ENCODE measurements at regions not wholly inside any gene's neighbourhood (a gene's known extent, or its start where the extent isn't known, plus 50 kb on each side); places are given as distances from the start of the nearest gene placed in this dataset.
"Not testable (repeated sequence)": the region's sequence is repeated elsewhere in the genome, so short reads cannot be mapped to it uniquely, and the experiment has no call there.

DNA sequence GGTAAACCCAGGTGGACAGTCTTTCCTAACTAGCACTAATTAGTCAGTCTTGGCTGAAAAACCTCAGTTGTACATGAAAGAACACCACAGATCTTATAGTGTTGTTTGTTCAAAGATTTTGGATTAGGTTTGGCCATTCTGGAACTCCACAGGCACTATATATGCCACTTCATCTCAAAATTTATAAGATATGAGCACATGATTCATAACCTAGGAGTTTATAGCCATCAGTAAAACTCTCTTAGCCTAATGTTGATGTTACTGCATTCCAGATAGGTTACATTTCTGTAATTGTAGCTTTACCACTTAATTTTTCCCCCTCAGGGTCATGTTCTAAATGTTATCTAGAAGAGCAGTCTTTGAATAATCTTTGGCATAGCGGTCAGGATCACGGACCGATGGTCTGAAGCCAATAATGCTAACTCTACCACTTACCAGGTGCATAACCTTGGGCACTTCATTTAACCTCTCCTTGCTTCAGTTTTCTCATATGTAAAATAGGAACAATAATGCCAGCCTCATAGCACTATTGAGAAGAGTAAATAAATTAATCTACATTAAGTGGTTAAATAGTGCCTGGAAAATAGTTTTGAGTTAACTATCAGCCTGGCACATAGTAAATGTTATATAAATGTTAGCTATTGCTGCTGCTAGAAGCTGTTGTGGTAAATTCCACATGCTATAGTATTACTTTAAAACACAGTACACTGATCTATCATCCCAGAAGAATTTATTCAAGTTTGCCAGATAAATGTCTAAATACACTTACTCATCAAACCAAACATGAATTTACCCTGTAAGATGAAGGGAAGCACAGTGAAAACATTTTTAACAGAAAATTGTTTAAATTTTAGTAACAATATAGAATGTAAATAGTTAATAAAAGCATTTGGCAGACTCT lies 743.9 kb downstream of the NR2F1-AS1 start:
- no peak for DNase-seq

DNA sequence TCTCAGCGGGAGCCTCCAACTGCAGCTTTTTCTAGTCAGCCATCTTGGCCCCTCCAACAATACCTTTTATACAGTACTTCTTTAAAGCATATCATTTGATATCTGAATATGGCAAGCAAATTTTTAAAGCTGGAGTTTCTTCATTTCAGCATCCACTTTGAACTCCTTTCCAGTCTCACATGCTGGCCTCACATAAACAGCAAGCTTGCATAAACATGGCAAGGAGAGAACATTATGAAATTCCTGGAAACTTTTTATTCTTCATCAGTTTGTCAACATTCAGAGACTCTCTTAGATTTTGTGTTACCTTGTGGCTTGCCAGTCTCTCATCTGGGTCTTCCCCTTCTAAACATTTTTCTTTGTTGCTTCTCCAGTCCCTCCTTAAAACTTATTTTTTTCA lies 745.3 kb downstream of the NR2F1-AS1 start:
- DNase-seq: no peak
- Histone ChIP-seq H3K9ac (ENCODE audit: low read length) (no peak overlapping the region), H2BK5ac (ENCODE audit: low read depth, low read length, poor library complexity) (no peak overlapping the region), H3K79me2 (ENCODE audit: control insufficient read depth, insufficient read depth, low read length, poor library complexity) (no peaks in the 10 kb centered on the region), H3K36me3 (ENCODE audit: control insufficient read depth in 1 of 2, insufficient read depth in 2 of 2, low read length in 2 of 2) (no peaks in the 10 kb centered on the region), H3K4me2 (ENCODE audit: low read length) (no peak overlapping the region), H2BK12ac (ENCODE audit: low read length) (no peak overlapping the region), H3K18ac (ENCODE audit: low read length) (no peak overlapping the region), H4K8ac (ENCODE audit: low read depth, low read length) (no peak overlapping the region), H3K9me3 (ENCODE audit: insufficient read depth, low read depth, low read length) (no peaks in the 10 kb centered on the region), H2AK5ac (ENCODE audit: low read length) (no peak overlapping the region), H2AFZ (ENCODE audit: insufficient read depth, low read length, poor library complexity) (no peak overlapping the region), H3K27ac (ENCODE audit: low read depth, low read length) (no peak overlapping the region), H4K91ac (ENCODE audit: low read depth, low read length) (no peak overlapping the region), H3K27me3 (ENCODE audit: insufficient read depth, low read length) (no peaks in the 10 kb centered on the region), H3K23ac (ENCODE audit: low read length) (no peak overlapping the region), H3K14ac (ENCODE audit: low read length) (no peak overlapping the region), H4K12ac (ENCODE audit: low read depth, low read length) (no peak overlapping the region), H3K4ac (ENCODE audit: low read depth, low read length) (no peak overlapping the region), H3K4me3 (ENCODE audit: low read depth, low read length) (no peak overlapping the region), H3K79me1 (ENCODE audit: low read length) (no peaks in the 10 kb centered on the region), H2BK120ac (ENCODE audit: insufficient read depth, low read length, poor library complexity) (no peak overlapping the region), H3K4me1 (ENCODE audit: control insufficient read depth in 1 of 2, insufficient read depth in 2 of 2, low read length in 2 of 2) (no peaks in the 10 kb centered on the region)
- no CpG with 5 or more reads among the region's 1 CpG for WGBS (ENCODE audit: extremely low coverage, insufficient coverage, insufficient read length)

More for the DNA sequence above, 743.9 kb downstream of the NR2F1-AS1 start:
- Histone ChIP-seq H3K14ac (ENCODE audit: low read length) (no peak overlapping the region), H3K27ac (ENCODE audit: low read depth, low read length) (no peak overlapping the region), H3K36me3 (ENCODE audit: control insufficient read depth in 1 of 2, insufficient read depth in 2 of 2, low read length in 2 of 2) (no peaks in the 10 kb centered on the region), H3K9me3 (ENCODE audit: insufficient read depth, low read depth, low read length) (no peaks in the 10 kb centered on the region), H3K4me2 (ENCODE audit: low read length) (no peak overlapping the region), H4K12ac (ENCODE audit: low read depth, low read length) (no peak overlapping the region), H2BK12ac (ENCODE audit: low read length) (no peak overlapping the region), H3K27me3 (ENCODE audit: insufficient read depth, low read length) (no peaks in the 10 kb centered on the region), H3K79me2 (ENCODE audit: control insufficient read depth, insufficient read depth, low read length, poor library complexity) (no peaks in the 10 kb centered on the region), H3K4ac (ENCODE audit: low read depth, low read length) (no peak overlapping the region), H2BK5ac (ENCODE audit: low read depth, low read length, poor library complexity) (no peak overlapping the region), H4K8ac (ENCODE audit: low read depth, low read length) (no peak overlapping the region), H3K4me1 (ENCODE audit: control insufficient read depth in 1 of 2, insufficient read depth in 2 of 2, low read length in 2 of 2) (no peaks in the 10 kb centered on the region), H3K23ac (ENCODE audit: low read length) (no peak overlapping the region), H3K18ac (ENCODE audit: low read length) (no peak overlapping the region), H3K4me3 (ENCODE audit: low read depth, low read length) (no peak overlapping the region), H2BK120ac (ENCODE audit: insufficient read depth, low read length, poor library complexity) (no peak overlapping the region), H3K79me1 (ENCODE audit: low read length) (no peaks in the 10 kb centered on the region), H2AK5ac (ENCODE audit: low read length) (no peak overlapping the region), H4K91ac (ENCODE audit: low read depth, low read length) (no peak overlapping the region), H2AFZ (ENCODE audit: insufficient read depth, low read length, poor library complexity) (no peak overlapping the region), H3K9ac (ENCODE audit: low read length) (no peak overlapping the region)
- no CpG with 5 or more reads among the region's 3 CpGs for WGBS (ENCODE audit: extremely low coverage, insufficient coverage, insufficient read length)

DNA sequence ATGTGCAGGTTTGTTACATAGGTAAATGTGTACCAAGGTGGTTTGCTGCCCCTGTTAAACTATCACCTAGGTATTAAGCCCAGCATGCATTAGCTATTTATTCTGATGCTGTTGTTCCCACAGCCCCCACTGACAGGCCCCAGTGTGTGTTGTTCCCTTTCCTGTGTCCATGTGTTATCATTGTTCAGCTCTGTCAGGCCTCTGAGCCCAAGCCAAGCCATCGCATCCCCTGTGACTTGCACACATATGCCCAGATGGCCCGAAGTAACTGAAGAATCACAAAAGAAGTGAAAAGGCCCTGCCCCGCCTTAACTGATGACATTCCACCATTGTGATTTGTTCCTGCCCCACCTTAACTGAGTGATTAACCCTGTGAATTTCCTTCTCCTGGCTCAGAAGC lies 757.5 kb downstream of the NR2F1-AS1 start:
- H3K79me2 ChIP-seq (ENCODE audit: control insufficient read depth, insufficient read depth, low read length, poor library complexity); H4K8ac ChIP-seq (ENCODE audit: low read depth, low read length); H3K14ac ChIP-seq (ENCODE audit: low read length); H3K23ac ChIP-seq (ENCODE audit: low read length); H2AK5ac ChIP-seq (ENCODE audit: low read length); H3K79me1 ChIP-seq (ENCODE audit: low read length); H3K9ac ChIP-seq (ENCODE audit: low read length); H3K27me3 ChIP-seq (ENCODE audit: insufficient read depth, low read length); H3K36me3 ChIP-seq (ENCODE audit: control insufficient read depth in 1 of 2, insufficient read depth in 2 of 2, low read length in 2 of 2); H4K91ac ChIP-seq (ENCODE audit: low read depth, low read length); H3K18ac ChIP-seq (ENCODE audit: low read length); H3K27ac ChIP-seq (ENCODE audit: low read depth, low read length); H4K12ac ChIP-seq (ENCODE audit: low read depth, low read length); H2BK5ac ChIP-seq (ENCODE audit: low read depth, low read length, poor library complexity); H3K4ac ChIP-seq (ENCODE audit: low read depth, low read length); H2BK120ac ChIP-seq (ENCODE audit: insufficient read depth, low read length, poor library complexity); H2AFZ ChIP-seq (ENCODE audit: insufficient read depth, low read length, poor library complexity); H2BK12ac ChIP-seq (ENCODE audit: low read length); H3K9me3 ChIP-seq (ENCODE audit: insufficient read depth, low read depth, low read length); H3K4me1 ChIP-seq (ENCODE audit: control insufficient read depth in 1 of 2, insufficient read depth in 2 of 2, low read length in 2 of 2); H3K4me3 ChIP-seq (ENCODE audit: low read depth, low read length); DNase-seq; H3K4me2 ChIP-seq (ENCODE audit: low read length): not testable (repeated sequence)
- no CpG with 5 or more reads among the region's 3 CpGs for WGBS (ENCODE audit: extremely low coverage, insufficient coverage, insufficient read length)

DNA sequence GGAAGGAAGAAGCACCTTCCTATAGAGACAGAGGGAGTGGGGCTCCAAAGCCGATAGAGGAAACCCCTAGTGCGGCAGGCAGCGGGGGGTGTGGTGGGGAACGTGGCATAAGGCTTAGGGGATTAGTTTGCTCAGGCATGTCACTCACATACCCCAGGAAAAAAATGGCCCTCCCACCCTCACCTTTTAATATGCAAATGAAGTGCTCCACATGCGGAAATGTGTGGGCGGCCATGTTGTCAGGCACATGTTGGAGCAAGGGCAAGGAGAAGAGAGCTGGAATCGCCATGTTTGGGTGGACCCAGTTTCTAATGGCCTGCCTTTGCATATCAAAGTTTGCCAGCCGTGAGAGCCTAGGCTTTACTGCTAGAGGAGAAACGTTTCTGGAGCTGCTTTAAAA lies 758.8 kb downstream of the NR2F1-AS1 start:
- Histone ChIP-seq H4K8ac (ENCODE audit: low read depth, low read length) (no peak overlapping the region), H2AK5ac (ENCODE audit: low read length) (no peak overlapping the region), H3K27me3 (ENCODE audit: insufficient read depth, low read length) (no peaks in the 10 kb centered on the region), H4K91ac (ENCODE audit: low read depth, low read length) (no peak overlapping the region), H3K36me3 (ENCODE audit: control insufficient read depth in 1 of 2, insufficient read depth in 2 of 2, low read length in 2 of 2) (no peaks in the 10 kb centered on the region), H3K4me3 (ENCODE audit: low read depth, low read length) (no peak overlapping the region), H2AFZ (ENCODE audit: insufficient read depth, low read length, poor library complexity) (no peak overlapping the region), H3K18ac (ENCODE audit: low read length) (no peak overlapping the region), H3K23ac (ENCODE audit: low read length) (no peak overlapping the region), H3K14ac (ENCODE audit: low read length) (no peak overlapping the region), H3K4me1 (ENCODE audit: control insufficient read depth in 1 of 2, insufficient read depth in 2 of 2, low read length in 2 of 2) (no peaks in the 10 kb centered on the region), H2BK12ac (ENCODE audit: low read length) (no peak overlapping the region), H3K79me2 (ENCODE audit: control insufficient read depth, insufficient read depth, low read length, poor library complexity) (no peaks in the 10 kb centered on the region), H3K27ac (ENCODE audit: low read depth, low read length) (no peak overlapping the region), H4K12ac (ENCODE audit: low read depth, low read length) (no peak overlapping the region), H3K9ac (ENCODE audit: low read length) (no peak overlapping the region), H3K79me1 (ENCODE audit: low read length) (no peaks in the 10 kb centered on the region), H3K9me3 (ENCODE audit: insufficient read depth, low read depth, low read length) (peaks cover 4% of the 10 kb centered on the region), H2BK5ac (ENCODE audit: low read depth, low read length, poor library complexity) (no peak overlapping the region), H2BK120ac (ENCODE audit: insufficient read depth, low read length, poor library complexity) (no peak overlapping the region), H3K4me2 (ENCODE audit: low read length) (no peak overlapping the region), H3K4ac (ENCODE audit: low read depth, low read length) (no peak overlapping the region)
- WGBS (ENCODE audit: extremely low coverage, insufficient coverage, insufficient read length): no CpG with 5 or more reads among the region's 9 CpGs
- DNase-seq: no peak
